ENCODE measurements at regions not wholly inside any gene's neighbourhood (a gene's known extent, or its start where the extent isn't known, plus 50 kb on each side); places are given as distances from the start of the nearest gene placed in this dataset. TPM values are rescaled to one million over a fixed set of nuclear protein-coding genes. Genes with fewer than 3 reads are reported as not detected.

- Histone ChIP-seq H4K20me1 (ENCODE audit: insufficient read depth, low read length) (no peaks in the 10 kb centered on the region), H3K4me3 (replicated peaks in 1 of 3; ENCODE audit: low read depth in 2 of 3, low read length in 3 of 3) (no peak overlapping the region), H2AFZ (ENCODE audit: insufficient read depth, low read depth, low read length, poor library complexity, severe bottlenecking) (no peak overlapping the region), H3K27me3 (ENCODE audit: control insufficient read depth in 2 of 2, insufficient read depth in 2 of 2, low read length in 2 of 2) (no peaks in the 10 kb centered on the region), H3K4me2 (replicated peaks; ENCODE audit: extremely low read depth, low read length, poor library complexity, severe bottlenecking) (no peak overlapping the region), H3K4me1 (ENCODE audit: control insufficient read depth in 1 of 2, insufficient read depth in 2 of 2, low read length in 2 of 2) (peaks cover 23 to 26% of the 10 kb centered on the region in 2 donors), H3K9ac (ENCODE audit: insufficient read depth, low read length, poor library complexity, severe bottlenecking) (no peak overlapping the region), H3K79me2 (ENCODE audit: insufficient read depth, low read length) (no peaks in the 10 kb centered on the region), H3K27ac (ENCODE audit: low read depth in 1 of 2, low read length in 2 of 2) (no peak overlapping the region), H3K36me3 (replicated peaks in 1 of 2; ENCODE audit: control insufficient read depth in 1 of 2, insufficient read depth in 2 of 2, low read length in 2 of 2) (no peaks in the 10 kb centered on the region), H3K9me3 (replicated peaks in 1 of 2; ENCODE audit: control insufficient read depth in 1 of 2, insufficient read depth in 1 of 2, low read length in 2 of 2) (no peaks in the 10 kb centered on the region)
- peaks cover 0 to 3% (median 0%) of the 10 kb centered on the region in 7 donors for H3K9me3 Mint-ChIP-seq
- WGBS (ENCODE audit: insufficient coverage) = no CpG with 5 or more reads among the region's 1 CpG
- H3K27me3 Mint-ChIP-seq (ENCODE audit: low read depth in 3 of 3) = no peaks in the 10 kb centered on the region
- no peak overlapping the region for H3K27ac Mint-ChIP-seq
- H3K36me3 Mint-ChIP-seq = no peaks in the 10 kb centered on the region
- H3K4me3 Mint-ChIP-seq = no peak overlapping the region
- no peak for DNase-seq
- intact Hi-C loops (cut with micrococcal nuclease) = no loop called here
- TF ChIP-seq CTCF (IDR thresholded peaks at IDR 0.05) = no peak
- H3K4me1 Mint-ChIP-seq = peaks cover 5% of the 10 kb centered on the region
Measured at GRCh38 chr21:35099310-35099709, 50.2 kb upstream of the RUNX1 start.

Small RNAs in the stretch of these regions (small RNA-seq; reads per million reads assigned to genes)
- gene EZH2P1 (ENCODE audit: insufficient read length, low read depth) (not detected), gene MIR802 (ENCODE audit: insufficient read length, low read depth) (not detected)

Data from CD14-positive monocyte (primary cell).